IMR-90 (cell line): ENCODE measurements at regions not wholly inside any gene's neighbourhood (a gene's known extent, or its start where the extent isn't known, plus 50 kb on each side); places are given as distances from the start of the nearest gene placed in this dataset.

Experiments
- ATAC-seq: fragments of 200-7000 bp; cut with Tn5 transposase; 2 replicates; pipeline ENCODE4 v1.9.1; 2020; ENCODE audit warnings: low read depth, mild to moderate bottlenecking, moderate library complexity
- BruUV-seq: library from RNA; stranded (reverse); fragments of 400-500 nt; replicated peaks from 2 replicates; lab custom pipeline; 2021; lab: Mats Ljungman, UMichigan
- CTCF ChIA-PET: fragments of 300-600 bp; formaldehyde crosslinking; extraction: SDS; loops from one replicate; lab custom pipeline; 2021; ENCODE audit warnings: antibody characterized with exemption; lab: Yijun Ruan, JAX
- POLR2A ChIA-PET: fragments of 300-600 bp; sonication (Branson Sonifier 250); formaldehyde crosslinking; loops from one replicate; lab custom pipeline; 2022; ENCODE audit warnings: antibody characterized with exemption; ENCODE audit not compliant: unreplicated experiment; lab: Charles Lee
- DNase-seq: peaks from one replicate; pipeline ENCODE4 v3.0.0; 2013
- H2AFZ ChIP-seq: replicated peaks from 2 replicates; pipeline ENCODE3; 2013; ENCODE audit warnings: low read length, mild to moderate bottlenecking; ENCODE audit not compliant: poor library complexity
- H2AK5ac ChIP-seq: 2 replicates; pipeline ENCODE4 v1.6.1; 2013; ENCODE audit warnings: low read depth, low read length, inconsistent platforms
- H2AK9ac ChIP-seq: replicated peaks from 2 replicates; pipeline ENCODE3; 2013; ENCODE audit warnings: mild to moderate bottlenecking, low read depth, low read length, moderate library complexity; ENCODE audit not compliant: poor library complexity
- H2BK120ac ChIP-seq: 2 replicates; pipeline ENCODE4 v1.6.1; 2013; ENCODE audit warnings: low read depth, low read length, inconsistent platforms
- H2BK15ac ChIP-seq: 3 replicates; pipeline ENCODE4 v1.6.1; 2013; ENCODE audit warnings: low read depth, low read length, inconsistent platforms
- H2BK20ac ChIP-seq: 2 replicates; pipeline ENCODE4 v1.6.1; 2013; ENCODE audit warnings: low read depth, mild to moderate bottlenecking, inconsistent platforms, low read length, moderate library complexity
- H2BK5ac ChIP-seq: 2 replicates; pipeline ENCODE4 v1.6.1; 2013; ENCODE audit warnings: mild to moderate bottlenecking, low read depth, low read length, inconsistent platforms; ENCODE audit not compliant: poor library complexity, severe bottlenecking
- H3K14ac ChIP-seq: replicated peaks from 2 replicates; pipeline ENCODE4 v1.6.1; 2013; ENCODE audit warnings: low read depth, low read length, inconsistent platforms
- H3K18ac ChIP-seq: 2 replicates; pipeline ENCODE4 v1.6.1; 2013; ENCODE audit warnings: low read depth, low read length, control low read depth
- H3K23ac ChIP-seq: 2 replicates; pipeline ENCODE4 v1.6.1; 2013; ENCODE audit warnings: low read depth, low read length, inconsistent platforms
- H3K27ac ChIP-seq: 2 replicates; pipeline ENCODE4 v1.5.1; 2013; ENCODE audit warnings: mild to moderate bottlenecking, control low read depth, low read length; ENCODE audit not compliant: insufficient read depth
- H3K27me3 ChIP-seq: 2 replicates; pipeline ENCODE4 v1.6.1; 2013; ENCODE audit warnings: low read length; ENCODE audit not compliant: control insufficient read depth, insufficient read depth
- H3K36me3 ChIP-seq: 2 replicates; pipeline ENCODE4 v1.6.1; 2013; ENCODE audit warnings: low read length, mixed read lengths; ENCODE audit not compliant: control insufficient read depth, insufficient read depth
- H3K4ac ChIP-seq: 2 replicates; pipeline ENCODE4 v1.6.1; 2013; ENCODE audit warnings: low read depth, low read length, inconsistent platforms
- H3K4me1 ChIP-seq: 2 replicates; pipeline ENCODE4 v1.6.1; 2013; ENCODE audit warnings: low read length, mixed read lengths; ENCODE audit not compliant: control insufficient read depth, insufficient read depth
- H3K4me2 ChIP-seq: 2 replicates; pipeline ENCODE4 v1.6.1; 2013; ENCODE audit warnings: low read depth, mild to moderate bottlenecking, control low read depth, low read length, moderate library complexity
- H3K4me3 ChIP-seq: 2 replicates; pipeline ENCODE4 v1.5.1; 2013; ENCODE audit warnings: low read depth, mild to moderate bottlenecking, control low read depth, low read length, moderate library complexity; ENCODE audit not compliant: insufficient read depth
- H3K56ac ChIP-seq: 2 replicates; pipeline ENCODE4 v1.6.1; 2013; ENCODE audit warnings: low read length, inconsistent platforms; ENCODE audit not compliant: insufficient read depth; ENCODE audit errors: extremely low read depth
- H3K79me1 ChIP-seq, 2 experiments: 2 replicates each; pipeline ENCODE4 v1.6.1; 2013; ENCODE audit warnings: low read length in 2 of 2, inconsistent platforms in 1 of 2, low read depth in 1 of 2
- H3K9ac ChIP-seq: 2 replicates; pipeline ENCODE4 v1.6.1; 2013; ENCODE audit warnings: low read depth, low read length, control low read depth
- H3K9me1 ChIP-seq: 2 replicates; pipeline ENCODE4 v1.6.1; 2013; ENCODE audit warnings: low read length, inconsistent platforms; ENCODE audit not compliant: insufficient read depth
- H3K9me3 ChIP-seq: 2 replicates; pipeline ENCODE4 v1.6.1; 2013; ENCODE audit warnings: low read length; ENCODE audit not compliant: control insufficient read depth, insufficient read depth
- H4K20me1 ChIP-seq: 2 replicates; pipeline ENCODE4 v1.6.1; 2013; ENCODE audit warnings: low read length, inconsistent platforms; ENCODE audit not compliant: insufficient read depth
- H4K5ac ChIP-seq: 2 replicates; pipeline ENCODE4 v1.6.1; 2013; ENCODE audit warnings: mild to moderate bottlenecking, low read depth, low read length, control low read depth
- H4K8ac ChIP-seq, 2 experiments: 2 replicates each; pipeline ENCODE4 v1.6.1; 2013; ENCODE audit warnings: low read depth in 2 of 2, low read length in 2 of 2, control low read depth in 1 of 2, inconsistent platforms in 1 of 2
- H4K91ac ChIP-seq: 2 replicates; pipeline ENCODE4 v1.6.1; 2013; ENCODE audit warnings: low read depth, low read length, inconsistent platforms; ENCODE audit not compliant: insufficient read depth
- POLR2A ChIP-seq: IDR thresholded peaks from 2 replicates; pipeline ENCODE4 v1.6.1; 2012; ENCODE audit warnings: mild to moderate bottlenecking, low read depth, low read length
- SMC3 ChIP-seq: fragments of 150-350 bp; IDR thresholded peaks from 2 replicates; pipeline ENCODE4 v1.6.1; 2016; ENCODE audit warnings: low read depth, mild to moderate bottlenecking, antibody characterized with exemption, low read length, moderate library complexity
- WGBS, 2 experiments: methylation state at CpG; one replicate each; pipeline versions ENCODE4 v1.1.5 to v1.1.7; 2013; ENCODE audit warnings: missing lambda C conversion rate in 2 of 2; ENCODE audit not compliant: insufficient read length in 1 of 2; ENCODE audit errors: extremely low coverage in 2 of 2; 5-methylcytosine and 5-hydroxymethylcytosine counted together
- dilution Hi-C: fragments of 300-500 bp; cut with HindIII; formaldehyde crosslinking; loops from one replicate; pipeline ENCODE4 v1.14.3; 2018; ENCODE audit warnings: low sequenced_read_pairs; ENCODE audit not compliant: unreplicated experiment
- in situ Hi-C: fragments of 300-500 bp; cut with MboI; formaldehyde crosslinking; loops from 3 replicates; pipeline ENCODE4 v1.14.3; 2019; ENCODE audit warnings: low sequenced_read_pairs, inconsistent platforms, mixed read lengths
- intact Hi-C: fragments of 100-400 bp; cut with micrococcal nuclease; formaldehyde crosslinking; loops from 2 replicates; pipeline ENCODE4 v1.10.0; 2022

DNA sequence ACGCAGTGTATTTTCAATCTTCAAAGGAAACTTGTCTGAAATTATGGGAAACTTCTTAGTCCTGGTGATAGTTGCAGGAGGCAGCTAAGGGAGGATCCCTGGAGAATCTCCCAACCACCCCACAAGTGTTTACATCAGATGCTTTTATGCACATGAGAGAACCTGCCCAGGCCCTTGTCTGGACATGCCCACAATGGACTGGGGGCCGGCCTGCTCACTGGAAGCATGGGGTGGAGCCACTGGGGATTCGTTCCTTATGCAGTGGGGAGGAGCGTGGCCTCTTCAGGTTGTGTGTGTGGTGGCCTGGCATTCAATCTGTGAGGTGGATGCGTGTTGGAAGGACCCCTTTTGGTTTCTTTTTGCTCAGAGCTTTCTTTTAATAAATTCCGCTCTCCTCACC, 398.7 kb upstream of the PPP1R2C start:
- no peak overlapping the region for H3K4me3 ChIP-seq
- intact Hi-C loops, result no loop called here
- H3K36me3 ChIP-seq, result no peaks in the 10 kb centered on the region
- dilution Hi-C loops, result no loop called here
- no peak overlapping the region for H2AK5ac ChIP-seq
- no peaks in the 10 kb centered on the region for H4K20me1 ChIP-seq
- H3K4ac ChIP-seq, result no peak overlapping the region
- no CpG with 5 or more reads among the region's 6 CpGs for WGBS, 2 experiments
- H3K9ac ChIP-seq, result no peak overlapping the region
- ATAC-seq (no peak), DNase-seq (no peak)
- H2BK15ac ChIP-seq, result no peak overlapping the region
- POLR2A ChIA-PET, result no interaction called here
- H3K4me1 ChIP-seq, result no peaks in the 10 kb centered on the region
- H2BK5ac ChIP-seq, result no peak overlapping the region
- no TSS peak for BruUV-seq
- H3K14ac ChIP-seq, result no peak overlapping the region
- no peak overlapping the region for H2BK20ac ChIP-seq
- H2AFZ ChIP-seq, result no peak overlapping the region
- in situ Hi-C loops, result no loop called here
- H3K27me3 ChIP-seq, result no peaks in the 10 kb centered on the region; the same call in 1 of the 2 replicates
- no peak overlapping the region for H3K4me2 ChIP-seq
- H3K79me1 ChIP-seq, result no peaks in the 10 kb centered on the region
- no peak overlapping the region for H4K8ac ChIP-seq
- no peak overlapping the region for H2AK9ac ChIP-seq
- H3K23ac ChIP-seq, result no peak overlapping the region
- H4K91ac ChIP-seq, result no peak overlapping the region
- no peaks in the 10 kb centered on the region for H3K9me1 ChIP-seq
- CTCF ChIA-PET, result no interaction called here
- peaks cover 2% of the 10 kb centered on the region; the same call in 1 of the 2 replicates for H3K9me3 ChIP-seq
- H3K27ac ChIP-seq, result no peak overlapping the region
- H3K56ac ChIP-seq, result no peak overlapping the region
- no peak for TF ChIP-seq SMC3
- no peak for TF ChIP-seq POLR2A
- no peak overlapping the region for H4K5ac ChIP-seq
- H2BK120ac ChIP-seq, result no peak overlapping the region
- H3K18ac ChIP-seq, result no peak overlapping the region
